Heart left ventricle (tissue), 13 donors: ENCODE measurements at regions not wholly inside any gene's neighbourhood (a gene's known extent, or its start where the extent isn't known, plus 50 kb on each side); places are given as distances from the start of the nearest gene placed in this dataset.

Experiments used
- CTCF ChIP-seq, 12 donors: fragments of 200-600 bp; sonication (generic) in 4 of 12; IDR thresholded peaks; one replicate each; pipeline versions ENCODE4 v1.5.0 to v1.8.0; 2018 to 2022; ENCODE audit warnings: antibody characterized with exemption in 12 of 12, mild to moderate bottlenecking in 5 of 12
- POLR2A ChIP-seq, 2 donors: fragments of 450-650 bp; IDR thresholded peaks; one replicate each; pipeline ENCODE4 v1.6.1; 2017; ENCODE audit warnings: antibody characterized with exemption in 2 of 2, mild to moderate bottlenecking in 2 of 2, moderate library complexity in 2 of 2
- donor health status: ischemic (EF 13 %, LVEDD 7.1; RV severe dilation, severe dysfunction).
- donor health status: DM: no; HTN: yes; CAD: no.
- donor health status: DM: no; HTN: no; CAD: no.
- donor health status: ischemic (EF 25% LVEDD 6.9; RV normal size, moderate dysfunction).
- donor health status: ischemic (EF 25% LVEDD 5.7; RV mildly dilated, moderate dysfunction).
- donor health status: ischemic (EF 35%, LVEDD 5.7; RV mildly dilated, moderate dysfunction).
- donor health status: nonischemic (EF 11% LVEDD 7.7; RV severe dilation, severe dysfunction).
- donor health status: DM: yes; HTN: yes; CAD: no.
- donor health status: PGD.
- donor health status: ischemic (EF 29% LVEDD 5.4; RV normal size, mild dysfunction).
- donor health status: nonischemic (EF 23%, LVEDD 6.1; RV moderate dilation, normal function).

GRCh38 chr13:95382916-95383315, 81.7 kb upstream of the ABCC4 start:
- TF ChIP-seq POLR2A (IDR thresholded peaks at IDR 0.05) (no peak), CTCF (IDR thresholded peaks at IDR 0.05) (no peak)
